ENCODE measurements at regions not wholly inside any gene's neighbourhood (a gene's known extent, or its start where the extent isn't known, plus 50 kb on each side); places are given as distances from the start of the nearest gene placed in this dataset.

GRCh38 chr2:117411983-117412382, 402.5 kb upstream of the DDX18 start:
- TF ChIP-seq CTCF (conservative IDR thresholded peaks at IDR 0.05; ENCODE audit: low read depth, low read length) = no peak
- Histone ChIP-seq H3K79me2 (ENCODE audit: insufficient read depth, low read depth) (no peaks in the 10 kb centered on the region), H3K4me3 (IDR thresholded peaks at IDR 0.05; ENCODE audit: insufficient read depth, low read depth, low read length) (no peak overlapping the region), H3K27me3 (ENCODE audit: insufficient read depth, low read depth) (no peaks in the 10 kb centered on the region), H3K4me1 (ENCODE audit: low read depth, poor library complexity, severe bottlenecking) (no peaks in the 10 kb centered on the region), H3K9ac (no peak overlapping the region), H3K36me3 (ENCODE audit: insufficient read depth) (no peaks in the 10 kb centered on the region), H4K20me1 (ENCODE audit: insufficient read depth) (no peaks in the 10 kb centered on the region), H3K27ac (no peak overlapping the region), H3K4me2 (no peak overlapping the region), H2AFZ (ENCODE audit: low read depth) (no peak overlapping the region)

- H2AFZ ChIP-seq (ENCODE audit: low read depth) = no peak overlapping the region
- no peak for TF ChIP-seq CTCF (conservative IDR thresholded peaks at IDR 0.05; ENCODE audit: low read depth, low read length)
- no peak overlapping the region for H3K4me3 ChIP-seq (IDR thresholded peaks at IDR 0.05; ENCODE audit: insufficient read depth, low read depth, low read length)
- no peaks in the 10 kb centered on the region for H3K36me3 ChIP-seq (ENCODE audit: insufficient read depth)
- H3K27me3 ChIP-seq (ENCODE audit: insufficient read depth, low read depth) = no peaks in the 10 kb centered on the region
- H4K20me1 ChIP-seq (ENCODE audit: insufficient read depth) = no peaks in the 10 kb centered on the region
- no peak overlapping the region for H3K9ac ChIP-seq
- no peaks in the 10 kb centered on the region for H3K4me1 ChIP-seq (ENCODE audit: low read depth, poor library complexity, severe bottlenecking)
- H3K79me2 ChIP-seq (ENCODE audit: insufficient read depth, low read depth) = no peaks in the 10 kb centered on the region
- H3K27ac ChIP-seq = no peak overlapping the region
- no peak overlapping the region for H3K4me2 ChIP-seq
Observed at GRCh38 chr2:117432746-117433145, 381.7 kb upstream of the DDX18 start.

- Histone ChIP-seq H3K27me3 (ENCODE audit: insufficient read depth, low read depth) (no peaks in the 10 kb centered on the region), H4K20me1 (ENCODE audit: insufficient read depth) (no peaks in the 10 kb centered on the region), H3K4me3 (IDR thresholded peaks at IDR 0.05; ENCODE audit: insufficient read depth, low read depth, low read length) (no peak overlapping the region), H3K9ac (no peak overlapping the region), H3K79me2 (ENCODE audit: insufficient read depth, low read depth) (no peaks in the 10 kb centered on the region), H3K4me1 (ENCODE audit: low read depth, poor library complexity, severe bottlenecking) (no peaks in the 10 kb centered on the region), H2AFZ (ENCODE audit: low read depth) (no peak overlapping the region), H3K27ac (no peak overlapping the region), H3K4me2 (no peak overlapping the region), H3K36me3 (ENCODE audit: insufficient read depth) (no peaks in the 10 kb centered on the region)
- TF ChIP-seq CTCF (conservative IDR thresholded peaks at IDR 0.05; ENCODE audit: low read depth, low read length) = no peak
Observed at GRCh38 chr2:117436697-117437096, 377.8 kb upstream of the DDX18 start.

- Histone ChIP-seq H3K36me3 (ENCODE audit: insufficient read depth) (no peaks in the 10 kb centered on the region), H4K20me1 (ENCODE audit: insufficient read depth) (no peaks in the 10 kb centered on the region), H3K4me1 (ENCODE audit: low read depth, poor library complexity, severe bottlenecking) (no peaks in the 10 kb centered on the region), H3K27me3 (ENCODE audit: insufficient read depth, low read depth) (no peaks in the 10 kb centered on the region), H3K79me2 (ENCODE audit: insufficient read depth, low read depth) (no peaks in the 10 kb centered on the region), H3K9ac (no peak overlapping the region), H3K27ac (no peak overlapping the region), H2AFZ (ENCODE audit: low read depth) (peak overlapping the region; percentile 49; the same call in 1 of the 2 replicates), H3K4me3 (IDR thresholded peaks at IDR 0.05; ENCODE audit: insufficient read depth, low read depth, low read length) (no peak overlapping the region), H3K4me2 (no peak overlapping the region)
- TF ChIP-seq CTCF (conservative IDR thresholded peaks at IDR 0.05; ENCODE audit: low read depth, low read length) = peak; percentile 74
Observed at GRCh38 chr2:117470311-117471095, 344.0 kb upstream of the DDX18 start.
